Stomach (tissue), 8 donors: ENCODE measurements at regions not wholly inside any gene's neighbourhood (a gene's known extent, or its start where the extent isn't known, plus 50 kb on each side); places are given as distances from the start of the nearest gene placed in this dataset.

Source experiments
- DNase-seq, 2 donors: peaks; one replicate each; pipeline versions ENCODE4 v3.0.0 to v3.0.0-alpha.2; 2013 to 2019
- H3K27ac ChIP-seq, 5 donors: fragments of 200-600 bp in 4 of 5; sonication (generic) in 4 of 5; one replicate each; pipeline ENCODE4 v1.5.1; 2013 to 2019; ENCODE audit warnings: mild to moderate bottlenecking in 1 of 5, moderate library complexity in 1 of 5
- H3K27me3 ChIP-seq, 3 donors: fragments of 200-600 bp; sonication (generic); one replicate each; pipeline ENCODE4 v1.5.1; 2017 to 2019; ENCODE audit warnings: mixed run types in 1 of 3
- H3K36me3 ChIP-seq, 4 donors: fragments of 200-600 bp; sonication (generic); 1 replicate in 3 of 4; 2 replicates in 1 of 4; pipeline ENCODE4 v1.5.1; 2016 to 2019
- H3K4me1 ChIP-seq, 4 donors: fragments of 200-600 bp; sonication (generic); one replicate each; pipeline ENCODE4 v1.5.1; 2016 to 2019
- H3K4me3 ChIP-seq, 4 donors: fragments of 200-600 bp; sonication (generic) in 3 of 4; one replicate each; pipeline ENCODE4 v1.5.1; 2016 to 2019; ENCODE audit warnings: mild to moderate bottlenecking in 1 of 4
- H3K9me3 ChIP-seq, 4 donors: fragments of 200-600 bp; sonication (generic); one replicate each; pipeline ENCODE4 v1.5.1; 2016 to 2019
- CTCF ChIP-seq, 7 experiments: fragments of 450-650 bp in 4 of 7; fragments of 200-600 bp in 3 of 7; sonication (generic) in 3 of 7; IDR thresholded peaks; one replicate each; pipeline ENCODE4 v1.5.1; 2016 to 2019; ENCODE audit warnings: antibody characterized with exemption in 7 of 7, control low read depth in 2 of 7, mild to moderate bottlenecking in 1 of 7
- EP300 ChIP-seq: sonication (generic); formaldehyde crosslinking; IDR thresholded peaks from one replicate; pipeline ENCODE4 v1.6.1; 2017; ENCODE audit warnings: antibody characterized with exemption
- POLR2A ChIP-seq, 4 donors: fragments of 450-650 bp; IDR thresholded peaks; one replicate each; pipeline ENCODE4 v1.6.1; 2016; ENCODE audit warnings: antibody characterized with exemption in 4 of 4, control low read depth in 2 of 4, mild to moderate bottlenecking in 1 of 4, moderate library complexity in 1 of 4
- POLR2AphosphoS5 ChIP-seq, 3 donors: sonication (generic); formaldehyde crosslinking; IDR thresholded peaks; one replicate each; pipeline ENCODE4 v1.6.1; 2016; ENCODE audit warnings: antibody characterized with exemption in 3 of 3
- WGBS, 5 donors: extraction: QIAGEN DNeasy Blood & Tissue Kit in 3 of 5; methylation state at CpG; one replicate each; pipeline versions ENCODE4 v1.1.5 to v1.1.7; 2013 to 2018; 5-methylcytosine and 5-hydroxymethylcytosine counted together
- intact Hi-C: fragments of 100-400 bp; cut with DNase I; formaldehyde crosslinking; loops from one replicate; pipeline ENCODE4 v1.15.1; 2023; ENCODE audit warnings: low total_unique reads
- donor health status: healthy with polysubstance abuse.
- donor health status: Bipolar disorder and iron deficiency.
- donor health status: healthy.

GRCh38 chr12:131458048-131458374 is 252.9 kb upstream of the SFSWAP start:
- no peaks in the 10 kb centered on the region for H3K4me1 ChIP-seq
- H3K36me3 ChIP-seq = no peaks in the 10 kb centered on the region
- TF ChIP-seq POLR2AphosphoS5 (IDR thresholded peaks at IDR 0.05) (no peak), CTCF (IDR thresholded peaks at IDR 0.05) (no peak), POLR2A (IDR thresholded peaks at IDR 0.05) (no peak), EP300 (no peak)
- H3K9me3 ChIP-seq = peaks cover 0 to 3% (median 0%) of the 10 kb centered on the region in 4 donors
- H3K27me3 ChIP-seq = peaks cover 0 to 75% (median 17%) of the 10 kb centered on the region in 3 donors
- WGBS, 5 donors = 51 to 75% (median 70%) methylated on average over 8 to 9 of the region's 9 CpGs
- H3K4me3 ChIP-seq = no peak overlapping the region
- DNase-seq = peak in 1 of 2 donors; percentile 18
- intact Hi-C loops = no loop called here
- H3K27ac ChIP-seq = no peak overlapping the region

- Histone ChIP-seq H3K4me3 (no peak overlapping the region), H3K4me1 (no peaks in the 10 kb centered on the region), H3K27ac (no peak overlapping the region), H3K9me3 (peaks cover 0 to 3% (median 0%) of the 10 kb centered on the region in 4 donors), H3K36me3 (no peaks in the 10 kb centered on the region), H3K27me3 (peaks cover 0 to 75% (median 17%) of the 10 kb centered on the region in 3 donors)
- DNase-seq = peak in 1 of 2 donors; percentile 17
- TF ChIP-seq POLR2AphosphoS5 (IDR thresholded peaks at IDR 0.05) (no peak), EP300 (no peak), CTCF (IDR thresholded peaks at IDR 0.05) (no peak), POLR2A (IDR thresholded peaks at IDR 0.05) (no peak)
- intact Hi-C loops = no loop called here
- 79 to 83% (median 82%) methylated on average over 30 to 31 of the region's 31 CpGs for WGBS, 5 donors
Observed at GRCh38 chr12:131458931-131459772, 251.7 kb upstream of the SFSWAP start.

- Histone ChIP-seq H3K9me3 (peaks cover 0 to 3% (median 0%) of the 10 kb centered on the region in 4 donors), H3K36me3 (no peaks in the 10 kb centered on the region), H3K4me1 (no peaks in the 10 kb centered on the region), H3K27ac (no peak overlapping the region), H3K27me3 (peaks cover 0 to 73% (median 17%) of the 10 kb centered on the region in 3 donors), H3K4me3 (no peak overlapping the region)
- TF ChIP-seq POLR2A (IDR thresholded peaks at IDR 0.05) (no peak), CTCF (IDR thresholded peaks at IDR 0.05) (no peak), POLR2AphosphoS5 (IDR thresholded peaks at IDR 0.05) (no peak), EP300 (no peak)
- intact Hi-C loops = no loop called here
- WGBS, 5 donors = 53 to 70% (median 62%) methylated on average over 21 of the region's 21 CpGs
- DNase-seq = peak in 1 of 2 donors; percentile 14
Observed at GRCh38 chr12:131459773-131460365, 251.0 kb upstream of the SFSWAP start.

- WGBS, 5 donors = 60 to 83% (median 74%) methylated on average over 5 of the region's 5 CpGs
- Histone ChIP-seq H3K4me3 (no peak overlapping the region), H3K36me3 (no peaks in the 10 kb centered on the region), H3K9me3 (peaks cover 0 to 3% (median 0%) of the 10 kb centered on the region in 4 donors), H3K4me1 (no peaks in the 10 kb centered on the region), H3K27me3 (peaks cover 0 to 67% (median 12%) of the 10 kb centered on the region in 3 donors), H3K27ac (no peak overlapping the region)
- intact Hi-C loops = no loop called here
- TF ChIP-seq POLR2A (IDR thresholded peaks at IDR 0.05) (no peak), POLR2AphosphoS5 (IDR thresholded peaks at IDR 0.05) (no peak), EP300 (no peak)
- DNase-seq = peak in 1 of 2 donors; percentile 4
Observed at GRCh38 chr12:131460520-131460919, 250.4 kb upstream of the SFSWAP start.
